Nephron progenitor cell (in vitro differentiated cells): ENCODE measurements at regions not wholly inside any gene's neighbourhood (a gene's known extent, or its start where the extent isn't known, plus 50 kb on each side); places are given as distances from the start of the nearest gene placed in this dataset.

Experiments used
- DNase-seq: peaks from one replicate; pipeline ENCODE4 v3.0.0; 2021
- H3K27ac Mint-ChIP-seq: 2 replicates; pipeline ENCODE4 v1.8.0; 2021; ENCODE audit warnings: mild to moderate bottlenecking, moderate library complexity, mixed read lengths
- H3K27me3 Mint-ChIP-seq: 2 replicates; pipeline ENCODE4 v1.8.0; 2021; ENCODE audit warnings: mild to moderate bottlenecking, low read depth, mixed read lengths; ENCODE audit not compliant: poor library complexity
- H3K36me3 Mint-ChIP-seq: 2 replicates; pipeline ENCODE4 v1.8.0; 2021; ENCODE audit warnings: low read depth, mixed read lengths
- H3K4me1 Mint-ChIP-seq: 2 replicates; pipeline ENCODE4 v1.8.0; 2021; ENCODE audit warnings: mixed read lengths
- H3K4me3 Mint-ChIP-seq: 2 replicates; pipeline ENCODE4 v1.8.0; 2021; ENCODE audit warnings: mild to moderate bottlenecking, moderate library complexity, mixed read lengths
- H3K9me3 Mint-ChIP-seq: 2 replicates; pipeline ENCODE4 v1.8.0; 2021; ENCODE audit warnings: mild to moderate bottlenecking, moderate library complexity, mixed read lengths
- CTCF ChIP-seq: fragments of 200-600 bp; sonication (generic); IDR thresholded peaks from 2 replicates; pipeline ENCODE4 v1.5.0; 2021; ENCODE audit warnings: antibody characterized with exemption

DNA sequence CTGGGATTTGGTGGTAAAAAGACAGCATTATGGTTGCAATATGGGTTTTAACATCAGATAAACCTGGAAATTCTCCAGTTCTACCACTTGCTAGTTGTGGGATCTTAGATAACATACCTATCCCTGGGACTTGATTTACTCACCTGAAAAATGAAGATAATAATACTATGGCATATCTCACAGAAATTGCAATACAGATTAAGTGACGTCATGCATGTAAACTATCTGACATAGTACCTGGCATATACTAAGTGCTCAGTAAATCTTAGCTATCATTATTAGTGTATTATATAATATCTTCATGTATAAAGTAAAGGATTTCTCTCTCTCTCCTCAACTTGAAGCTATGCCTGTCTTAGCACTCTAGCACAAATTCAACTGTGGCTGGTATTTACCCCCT lies 192.5 kb downstream of the PCDH19 start:
- H3K36me3 Mint-ChIP-seq, result peaks cover 15% of the 10 kb centered on the region
- H3K27ac Mint-ChIP-seq, result no peak overlapping the region
- no peak overlapping the region for H3K4me3 Mint-ChIP-seq
- H3K27me3 Mint-ChIP-seq, result no peaks in the 10 kb centered on the region
- DNase-seq, result no peak
- peaks cover 21% of the 10 kb centered on the region for H3K9me3 Mint-ChIP-seq
- TF ChIP-seq CTCF, result no peak
- peaks cover 5% of the 10 kb centered on the region for H3K4me1 Mint-ChIP-seq

GRCh38 chrX:100216083-100216482 lies 194.0 kb downstream of the PCDH19 start:
- H3K36me3 Mint-ChIP-seq, result peaks cover 30% of the 10 kb centered on the region
- peaks cover under 1% of the 10 kb centered on the region for H3K27me3 Mint-ChIP-seq
- no peak for DNase-seq
- H3K27ac Mint-ChIP-seq, result no peak overlapping the region
- H3K4me3 Mint-ChIP-seq, result no peak overlapping the region
- H3K9me3 Mint-ChIP-seq, result peaks cover 35% of the 10 kb centered on the region
- no peak for TF ChIP-seq CTCF
- peaks cover 5% of the 10 kb centered on the region for H3K4me1 Mint-ChIP-seq

DNA sequence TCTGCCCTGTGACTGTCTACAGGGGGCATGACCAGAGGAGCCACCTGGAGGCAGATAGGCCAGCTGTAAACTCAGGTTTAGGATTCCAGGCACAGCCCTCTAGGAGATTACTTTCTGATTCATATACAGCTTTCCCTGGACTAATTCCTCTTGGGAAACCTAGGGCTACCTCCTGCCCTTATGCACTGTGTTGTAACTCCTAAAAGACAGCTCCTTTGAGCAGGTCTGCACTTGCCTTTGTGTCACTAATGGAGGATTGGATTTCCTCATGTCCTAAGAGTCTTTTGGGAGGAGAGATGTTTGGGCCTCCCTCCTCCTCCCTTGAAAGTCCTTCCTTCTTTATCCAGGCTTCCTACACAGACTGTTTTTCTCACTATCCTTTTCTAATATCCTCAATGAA lies 202.0 kb downstream of the PCDH19 start:
- H3K4me3 Mint-ChIP-seq, result peak overlapping the region; percentile 4
- H3K36me3 Mint-ChIP-seq, result peaks cover 29% of the 10 kb centered on the region
- peaks cover 37% of the 10 kb centered on the region for H3K9me3 Mint-ChIP-seq
- peak; percentile 2 for DNase-seq
- peak overlapping the region; percentile 84 for H3K27ac Mint-ChIP-seq
- peaks cover 35% of the 10 kb centered on the region for H3K4me1 Mint-ChIP-seq
- peaks cover 8% of the 10 kb centered on the region for H3K27me3 Mint-ChIP-seq
- no peak for TF ChIP-seq CTCF

GRCh38 chrX:100207331-100208024 lies 202.6 kb downstream of the PCDH19 start:
- Mint-ChIP-seq H3K9me3 (peaks cover 31% of the 10 kb centered on the region), H3K4me1 (peaks cover 35% of the 10 kb centered on the region), H3K4me3 (peak overlapping the region; percentile 24), H3K36me3 (peaks cover 23% of the 10 kb centered on the region), H3K27ac (peak overlapping the region; percentile 94), H3K27me3 (peaks cover 8% of the 10 kb centered on the region)
- no peak for TF ChIP-seq CTCF
- DNase-seq, result peak; percentile 25

- H3K4me3 Mint-ChIP-seq, result no peak overlapping the region
- no peak for TF ChIP-seq CTCF
- H3K4me1 Mint-ChIP-seq, result peaks cover 40% of the 10 kb centered on the region
- DNase-seq, result no peak
- peaks cover 2% of the 10 kb centered on the region for H3K27me3 Mint-ChIP-seq
- no peaks in the 10 kb centered on the region for H3K36me3 Mint-ChIP-seq
- H3K9me3 Mint-ChIP-seq, result peaks cover 1% of the 10 kb centered on the region
- no peak overlapping the region for H3K27ac Mint-ChIP-seq
Observed at GRCh38 chrX:100204534-100204933, 205.5 kb downstream of the PCDH19 start.
